ENCODE measurements at regions not wholly inside any gene's neighbourhood (a gene's known extent, or its start where the extent isn't known, plus 50 kb on each side); places are given as distances from the start of the nearest gene placed in this dataset.

DNA sequence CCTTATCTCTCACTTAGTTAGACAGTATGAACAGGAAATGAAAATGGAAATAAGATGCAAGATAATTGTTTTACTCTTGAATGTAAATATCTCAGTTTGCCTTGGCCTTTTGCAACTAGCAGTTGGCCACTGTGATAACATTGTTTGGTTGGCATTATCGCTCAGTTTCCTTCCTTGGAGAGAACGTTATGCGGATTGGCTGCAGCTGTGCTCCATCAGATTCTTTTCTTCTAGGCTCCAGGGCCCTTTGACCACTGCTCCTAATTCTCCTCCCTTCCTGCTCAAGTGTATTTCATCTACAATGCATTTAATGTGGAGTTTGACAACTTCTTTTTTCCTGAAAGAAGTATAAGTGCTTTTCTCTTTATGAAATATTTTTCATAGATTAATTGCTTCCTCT lies 284.2 kb downstream of the ADAMTS20 start:
- Histone ChIP-seq H3K36me3 (ENCODE audit: control insufficient read depth in 2 of 2, extremely low read depth in 1 of 2, insufficient read depth in 2 of 2, low read length in 2 of 2) (no peaks in the 10 kb centered on the region), H3K27ac (ENCODE audit: insufficient read depth, low read depth, low read length) (peak overlapping the region; percentile 64), H3K9me3 (replicated peaks; ENCODE audit: control insufficient read depth, insufficient read depth, low read length) (no peaks in the 10 kb centered on the region), H4K20me1 (replicated peaks; ENCODE audit: control insufficient read depth, extremely low read depth, insufficient read depth, low read length) (no peaks in the 10 kb centered on the region), H3K27me3 (ENCODE audit: control insufficient read depth in 2 of 2, insufficient read depth in 2 of 2, low read length in 2 of 2) (no peaks in the 10 kb centered on the region), H3K9ac (replicated peaks; ENCODE audit: extremely low read depth, insufficient read depth, low read length) (peak overlapping the region; percentile 41), H2AFZ (ENCODE audit: low read depth, low read length) (peak overlapping the region; percentile 9), H3K79me2 (ENCODE audit: control insufficient read depth, insufficient read depth, low read length) (no peaks in the 10 kb centered on the region), H3K4me2 (ENCODE audit: insufficient read depth, low read length) (peak overlapping the region; percentile 48), H3K9me1 (replicated peaks; ENCODE audit: control insufficient read depth, extremely low read depth, insufficient read depth, low read length) (no peaks in the 10 kb centered on the region), H3K4me1 (ENCODE audit: control insufficient read depth, extremely low read depth, insufficient read depth, low read length) (peaks cover 25% of the 10 kb centered on the region), H3K4me3 (replicated peaks in 1 of 3; ENCODE audit: insufficient read depth in 1 of 3, low read depth in 1 of 3, low read length in 3 of 3) (peak overlapping the region in 1 of 3 experiments; percentile 23)
- BruUV-seq (replicated peaks), result no TSS peak
- intact Hi-C loops (cut with micrococcal nuclease) (loop anchor here (1.0 kb wide), 1 partner anchor 30 kb away; no protein-coding TSS in a partner anchor), dilution Hi-C loops (cut with MboI; ENCODE audit: extremely low pct_ligation_motif_present, low sequenced_read_pairs) (no loop called here)
- peak; percentile 92 for DNase-seq (ENCODE audit: low read depth, low spot score)
- POLR2A ChIA-PET, result interaction anchor here (0.8 kb wide), 1 partner anchor 30 kb away, joined by 3 read pairs; no protein-coding TSS in a partner anchor
- FAIRE-seq, result peak; percentile 77
- TF ChIP-seq, protein P1, sequence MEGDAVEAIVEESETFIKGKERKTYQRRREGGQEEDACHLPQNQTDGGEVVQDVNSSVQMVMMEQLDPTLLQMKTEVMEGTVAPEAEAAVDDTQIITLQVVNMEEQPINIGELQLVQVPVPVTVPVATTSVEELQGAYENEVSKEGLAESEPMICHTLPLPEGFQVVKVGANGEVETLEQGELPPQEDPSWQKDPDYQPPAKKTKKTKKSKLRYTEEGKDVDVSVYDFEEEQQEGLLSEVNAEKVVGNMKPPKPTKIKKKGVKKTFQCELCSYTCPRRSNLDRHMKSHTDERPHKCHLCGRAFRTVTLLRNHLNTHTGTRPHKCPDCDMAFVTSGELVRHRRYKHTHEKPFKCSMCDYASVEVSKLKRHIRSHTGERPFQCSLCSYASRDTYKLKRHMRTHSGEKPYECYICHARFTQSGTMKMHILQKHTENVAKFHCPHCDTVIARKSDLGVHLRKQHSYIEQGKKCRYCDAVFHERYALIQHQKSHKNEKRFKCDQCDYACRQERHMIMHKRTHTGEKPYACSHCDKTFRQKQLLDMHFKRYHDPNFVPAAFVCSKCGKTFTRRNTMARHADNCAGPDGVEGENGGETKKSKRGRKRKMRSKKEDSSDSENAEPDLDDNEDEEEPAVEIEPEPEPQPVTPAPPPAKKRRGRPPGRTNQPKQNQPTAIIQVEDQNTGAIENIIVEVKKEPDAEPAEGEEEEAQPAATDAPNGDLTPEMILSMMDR (IDR thresholded peaks at IDR 0.05; ENCODE audit: extremely low read depth in 1 of 2, insufficient read depth in 1 of 2, low read depth in 1 of 2, low read length in 2 of 2), result no peak
- TF ChIP-seq POLR2A (IDR thresholded peaks at IDR 0.05; ENCODE audit: low read depth, low read length), result peak; percentile 78
- no peak for TF ChIP-seq FOS (IDR thresholded peaks at IDR 0.05; ENCODE audit: borderline replicate concordance, insufficient read depth, low read length)
- peak; percentile 96 for TF ChIP-seq GATA2 (IDR thresholded peaks at IDR 0.05; ENCODE audit: insufficient read depth, insufficient read length, low read depth, low read length)
- TF ChIP-seq POLR2AphosphoS5 (IDR thresholded peaks at IDR 0.05; ENCODE audit: insufficient read depth, low read depth, low read length), result peak; percentile 80
- no peak for TF ChIP-seq JUN (IDR thresholded peaks at IDR 0.05; ENCODE audit: borderline replicate concordance, insufficient read depth, insufficient read length, low read depth)
- CTCF ChIA-PET, result interaction anchor here (1.0 to 2.7 kb wide), 6 partner anchors 10 to 298 kb away, joined by 3 to 14 read pairs (median 4); no protein-coding TSS in a partner anchor

Measured in endothelial cell of umbilical vein (primary cell).